ENCODE measurements at regions not wholly inside any gene's neighbourhood (a gene's known extent, or its start where the extent isn't known, plus 50 kb on each side); places are given as distances from the start of the nearest gene placed in this dataset.

DNA sequence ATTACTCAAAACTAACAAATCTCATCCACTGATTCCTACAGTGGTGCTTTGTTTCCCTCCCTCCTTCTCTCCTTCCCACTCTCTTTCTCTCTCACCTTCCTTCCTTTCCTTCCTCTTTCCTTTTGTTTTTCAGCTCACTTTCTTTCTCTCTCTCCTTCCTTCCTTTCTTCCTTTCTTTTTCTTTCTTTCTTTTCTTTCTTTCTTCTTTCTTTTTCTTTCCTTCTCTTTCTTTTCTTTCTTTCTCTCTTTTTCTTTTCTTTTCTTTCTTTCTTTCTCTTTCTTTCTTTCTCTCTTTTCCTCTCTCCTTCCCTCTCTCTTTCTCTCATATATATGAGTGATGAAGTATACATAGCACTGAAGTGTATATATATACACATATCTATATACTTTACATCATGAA is 241.4 kb downstream of the CENPW start:
- no peak for TF ChIP-seq POLR2A (IDR thresholded peaks at IDR 0.05)
- TF ChIP-seq, protein P1, sequence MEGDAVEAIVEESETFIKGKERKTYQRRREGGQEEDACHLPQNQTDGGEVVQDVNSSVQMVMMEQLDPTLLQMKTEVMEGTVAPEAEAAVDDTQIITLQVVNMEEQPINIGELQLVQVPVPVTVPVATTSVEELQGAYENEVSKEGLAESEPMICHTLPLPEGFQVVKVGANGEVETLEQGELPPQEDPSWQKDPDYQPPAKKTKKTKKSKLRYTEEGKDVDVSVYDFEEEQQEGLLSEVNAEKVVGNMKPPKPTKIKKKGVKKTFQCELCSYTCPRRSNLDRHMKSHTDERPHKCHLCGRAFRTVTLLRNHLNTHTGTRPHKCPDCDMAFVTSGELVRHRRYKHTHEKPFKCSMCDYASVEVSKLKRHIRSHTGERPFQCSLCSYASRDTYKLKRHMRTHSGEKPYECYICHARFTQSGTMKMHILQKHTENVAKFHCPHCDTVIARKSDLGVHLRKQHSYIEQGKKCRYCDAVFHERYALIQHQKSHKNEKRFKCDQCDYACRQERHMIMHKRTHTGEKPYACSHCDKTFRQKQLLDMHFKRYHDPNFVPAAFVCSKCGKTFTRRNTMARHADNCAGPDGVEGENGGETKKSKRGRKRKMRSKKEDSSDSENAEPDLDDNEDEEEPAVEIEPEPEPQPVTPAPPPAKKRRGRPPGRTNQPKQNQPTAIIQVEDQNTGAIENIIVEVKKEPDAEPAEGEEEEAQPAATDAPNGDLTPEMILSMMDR (IDR thresholded peaks at IDR 0.05) = no peak
- no peaks in the 10 kb centered on the region for H3K9me3 ChIP-seq
- H3K27me3 ChIP-seq = no peaks in the 10 kb centered on the region
- intact Hi-C loops (cut with DNase I; ENCODE audit: low total_unique reads) = no loop called here
- H3K36me3 ChIP-seq = peaks cover 0 to 3% of the 10 kb centered on the region in 2 donors
- H3K4me3 ChIP-seq = no peak overlapping the region
- no peaks in the 10 kb centered on the region for H3K4me1 ChIP-seq
- H3K27ac ChIP-seq = no peak overlapping the region
- no peak for DNase-seq

DNA sequence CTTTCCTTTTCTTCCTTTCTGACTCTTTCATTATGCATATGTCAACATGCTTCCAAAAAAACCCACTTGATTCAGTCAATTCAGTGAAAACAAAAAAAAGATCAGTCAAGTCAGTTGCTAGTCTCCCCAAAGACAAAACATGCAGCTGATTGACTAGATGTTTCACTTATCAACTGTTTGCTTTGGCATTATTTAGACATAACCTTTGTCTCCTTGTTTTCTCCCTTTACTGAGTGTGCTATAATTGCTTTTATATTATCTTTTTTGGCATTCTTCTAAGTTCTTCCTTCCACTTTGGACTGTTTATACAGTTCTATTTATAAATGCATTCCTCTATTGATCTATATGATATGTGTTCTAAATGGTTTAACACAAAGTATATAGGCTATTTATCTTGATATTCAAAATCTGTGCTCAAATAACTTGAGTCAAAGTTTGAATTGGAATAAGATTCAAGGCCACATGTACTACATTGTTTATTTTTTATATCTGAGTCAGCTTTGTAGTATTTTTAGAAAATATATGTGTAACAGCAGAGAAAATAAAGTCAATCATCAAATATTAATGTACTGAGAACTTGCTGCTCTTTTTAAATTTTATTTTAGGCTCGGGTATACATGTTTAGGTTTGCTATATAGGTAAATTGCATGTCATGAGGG is 260.5 kb downstream of the CENPW start:
- Histone ChIP-seq H3K9me3 (no peaks in the 10 kb centered on the region), H3K27ac (no peak overlapping the region), H3K4me1 (no peaks in the 10 kb centered on the region), H3K27me3 (no peaks in the 10 kb centered on the region), H3K4me3 (no peak overlapping the region), H3K36me3 (no peaks in the 10 kb centered on the region)
- no peak for DNase-seq
- no peak for TF ChIP-seq POLR2A (IDR thresholded peaks at IDR 0.05)
- TF ChIP-seq, protein P1 (IDR thresholded peaks at IDR 0.05) = no peak
- intact Hi-C loops (cut with DNase I; ENCODE audit: low total_unique reads) = no loop called here

DNA sequence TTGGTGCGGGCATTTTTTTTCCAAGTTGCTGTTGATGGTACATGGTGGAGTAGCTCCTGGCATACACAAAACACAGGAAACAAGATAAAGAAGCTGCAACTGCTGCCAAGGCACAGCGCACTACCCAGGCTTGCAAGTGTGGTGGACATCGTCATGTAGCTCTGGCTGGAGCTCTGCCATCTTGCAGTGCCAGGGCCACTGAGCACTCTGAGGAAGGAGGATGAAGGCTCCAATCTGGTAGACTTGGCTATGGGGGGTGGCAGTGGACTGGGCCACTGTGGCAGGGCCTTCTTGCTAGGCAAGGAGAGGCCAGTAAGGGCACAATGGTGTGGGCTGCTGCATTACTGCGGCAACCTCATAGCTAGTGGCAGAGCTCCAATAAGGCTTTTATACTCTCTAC is 263.5 kb downstream of the CENPW start:
- intact Hi-C loops (cut with DNase I; ENCODE audit: low total_unique reads) = no loop called here
- H3K4me1 ChIP-seq = no peaks in the 10 kb centered on the region
- H3K4me3 ChIP-seq = no peak overlapping the region
- H3K36me3 ChIP-seq = no peaks in the 10 kb centered on the region
- TF ChIP-seq, protein P1 (IDR thresholded peaks at IDR 0.05) = no peak
- no peak for DNase-seq
- H3K9me3 ChIP-seq = no peaks in the 10 kb centered on the region
- no peak overlapping the region for H3K27ac ChIP-seq
- H3K27me3 ChIP-seq = no peaks in the 10 kb centered on the region

DNA sequence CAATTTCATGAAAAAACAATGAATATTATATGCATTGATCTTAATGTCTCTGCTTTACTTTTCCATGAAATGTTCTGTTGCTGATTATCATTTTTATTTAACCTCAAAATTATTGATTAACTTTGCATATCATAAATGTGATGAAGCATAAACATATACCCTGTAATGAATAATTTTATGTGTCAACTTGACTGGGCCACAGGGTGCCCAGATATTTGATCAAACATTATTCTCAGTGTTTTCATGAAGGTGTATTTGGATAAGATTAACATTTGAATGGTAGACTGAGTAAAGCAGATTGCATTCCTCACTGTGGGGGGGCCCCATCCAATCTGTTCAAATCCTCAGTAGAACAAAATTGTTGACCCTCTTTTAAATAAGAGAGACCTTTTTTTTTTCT is 265.2 kb downstream of the CENPW start:
- Histone ChIP-seq H3K4me1 (no peaks in the 10 kb centered on the region), H3K4me3 (no peak overlapping the region), H3K27me3 (no peaks in the 10 kb centered on the region), H3K9me3 (no peaks in the 10 kb centered on the region), H3K36me3 (no peaks in the 10 kb centered on the region), H3K27ac (no peak overlapping the region)
- intact Hi-C loops (cut with DNase I; ENCODE audit: low total_unique reads) = no loop called here
- no peak for TF ChIP-seq POLR2A (IDR thresholded peaks at IDR 0.05)
- TF ChIP-seq, protein P1 (IDR thresholded peaks at IDR 0.05) = no peak
- no peak for DNase-seq

DNA sequence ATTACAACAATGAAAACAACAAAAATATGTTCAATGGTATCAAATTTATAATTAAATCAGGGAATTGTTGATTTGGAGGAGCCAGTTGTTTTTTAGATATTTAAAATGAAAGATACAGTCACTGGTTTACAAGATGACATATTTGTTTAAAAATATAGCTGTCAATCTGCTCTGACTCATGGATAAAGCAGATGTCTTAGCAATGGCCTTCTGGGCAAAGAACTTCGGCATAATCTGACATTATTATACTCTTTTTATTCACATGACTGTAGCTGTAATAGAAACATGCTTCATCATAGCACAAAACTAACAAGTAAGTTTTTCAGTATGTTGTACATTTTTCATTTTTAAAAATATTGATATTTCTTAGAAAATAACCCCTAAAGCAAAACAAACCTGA is 267.4 kb downstream of the CENPW start:
- Histone ChIP-seq H3K4me1 (no peaks in the 10 kb centered on the region), H3K9me3 (no peaks in the 10 kb centered on the region), H3K4me3 (no peak overlapping the region), H3K36me3 (no peaks in the 10 kb centered on the region), H3K27ac (no peak overlapping the region), H3K27me3 (no peaks in the 10 kb centered on the region)
- DNase-seq = no peak
- TF ChIP-seq POLR2A (IDR thresholded peaks at IDR 0.05) = no peak
- TF ChIP-seq, protein P1 (IDR thresholded peaks at IDR 0.05) = no peak
- intact Hi-C loops (cut with DNase I; ENCODE audit: low total_unique reads) = no loop called here
